ENCODE measurements at regions not wholly inside any gene's neighbourhood (a gene's known extent, or its start where the extent isn't known, plus 50 kb on each side); places are given as distances from the start of the nearest gene placed in this dataset.

DNA sequence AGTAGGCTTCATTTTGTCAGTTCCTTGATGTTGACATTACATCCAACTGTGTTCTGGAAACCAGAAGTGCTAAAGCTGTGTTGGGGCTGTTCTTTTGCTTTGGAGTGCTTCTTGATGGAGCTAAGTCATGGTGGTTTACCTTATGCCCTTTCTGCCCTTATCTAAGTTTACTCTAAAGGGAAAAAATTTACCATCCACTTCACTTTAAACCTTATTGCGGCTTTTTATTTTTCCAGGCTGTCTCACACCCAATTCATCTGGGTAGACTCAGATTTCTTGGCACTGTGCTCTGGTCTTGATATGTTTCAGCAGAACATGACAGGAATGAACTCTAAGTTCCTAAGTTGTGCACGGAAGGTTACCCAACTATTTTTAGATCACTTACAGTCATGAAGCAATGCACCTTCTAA, 104.7 kb upstream of the TTC29 start:
- no peak overlapping the region for H3K4me3 ChIP-seq (ENCODE audit: low read depth in 1 of 2, low read length in 2 of 2)
- no peak overlapping the region for H3K27ac ChIP-seq (ENCODE audit: low read depth, low read length)

DNA sequence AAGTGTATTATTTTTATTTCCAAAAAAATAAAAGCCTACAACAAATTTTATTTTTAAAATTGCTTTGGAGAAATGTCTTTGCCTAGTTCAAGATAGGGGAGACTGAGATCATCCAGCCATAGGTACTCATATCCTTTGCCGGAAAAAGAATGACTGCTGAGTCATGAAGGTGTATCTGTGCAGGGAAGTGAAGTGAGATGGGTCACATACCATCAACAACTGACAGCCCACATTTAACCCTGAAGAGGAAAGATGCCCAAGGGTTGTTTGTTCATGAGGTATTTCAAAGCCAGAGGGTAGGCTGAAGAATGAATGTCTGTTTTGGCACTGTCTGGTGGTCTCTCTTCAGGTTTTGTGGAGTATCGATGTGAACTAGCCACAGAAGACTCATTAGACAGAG, 106.7 kb upstream of the TTC29 start:
- Histone ChIP-seq H3K27me3 (ENCODE audit: control insufficient read depth in 1 of 2, insufficient read depth in 2 of 2, low read length in 2 of 2) (no peaks in the 10 kb centered on the region), H3K9me3 (ENCODE audit: control insufficient read depth in 1 of 2, low read length in 2 of 2) (no peaks in the 10 kb centered on the region), H3K4me3 (ENCODE audit: low read depth in 1 of 2, low read length in 2 of 2) (no peak overlapping the region), H3K36me3 (ENCODE audit: control insufficient read depth in 1 of 2, insufficient read depth in 2 of 2, low read length in 2 of 2) (no peaks in the 10 kb centered on the region), H3K27ac (ENCODE audit: low read depth, low read length) (no peak overlapping the region), H3K4me1 (ENCODE audit: control insufficient read depth in 1 of 2, insufficient read depth in 2 of 2, low read length in 2 of 2) (no peaks in the 10 kb centered on the region), H3K9ac (ENCODE audit: low read depth in 1 of 2, low read length in 2 of 2) (no peak overlapping the region)

More for the DNA sequence above, 104.7 kb upstream of the TTC29 start:
- no peaks in the 10 kb centered on the region for H3K27me3 ChIP-seq (ENCODE audit: control insufficient read depth in 1 of 2, insufficient read depth in 2 of 2, low read length in 2 of 2)
- H3K36me3 ChIP-seq (ENCODE audit: control insufficient read depth in 1 of 2, insufficient read depth in 2 of 2, low read length in 2 of 2): no peaks in the 10 kb centered on the region
- no peak overlapping the region for H3K9ac ChIP-seq (ENCODE audit: low read depth in 1 of 2, low read length in 2 of 2)
- H3K9me3 ChIP-seq (ENCODE audit: control insufficient read depth in 1 of 2, low read length in 2 of 2): no peaks in the 10 kb centered on the region
- no peaks in the 10 kb centered on the region for H3K4me1 ChIP-seq (ENCODE audit: control insufficient read depth in 1 of 2, insufficient read depth in 2 of 2, low read length in 2 of 2)

DNA sequence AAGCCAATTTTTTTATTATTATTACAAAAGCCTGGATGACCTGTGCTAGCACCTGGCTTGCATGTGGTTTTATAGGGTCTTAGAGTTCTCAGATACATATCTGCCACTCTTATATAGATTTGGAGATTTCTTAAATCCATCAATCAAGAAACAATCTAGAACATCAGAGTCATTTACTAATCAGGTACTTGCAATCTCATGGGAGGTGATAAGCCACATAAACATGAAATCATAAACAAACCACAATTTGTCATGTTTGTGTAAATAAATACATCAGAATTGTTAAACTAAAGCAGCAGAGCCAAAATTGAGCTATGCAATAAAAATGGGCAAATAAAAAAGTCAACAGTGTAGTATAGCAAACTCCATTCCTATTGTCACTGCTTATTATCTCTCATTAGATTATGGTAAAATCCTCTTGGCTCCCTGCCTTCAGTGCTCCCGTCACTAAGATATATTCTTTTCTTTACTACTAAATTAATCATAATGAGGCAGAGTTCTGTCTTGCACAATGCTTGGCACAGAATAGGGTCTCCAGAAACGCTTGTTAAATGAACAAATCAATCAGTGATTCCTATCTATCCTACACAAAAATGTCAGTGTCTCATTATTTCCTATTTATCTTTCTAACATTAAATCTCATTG, 108.7 kb upstream of the TTC29 start:
- H3K4me1 ChIP-seq (ENCODE audit: control insufficient read depth in 1 of 2, insufficient read depth in 2 of 2, low read length in 2 of 2): no peaks in the 10 kb centered on the region

DNA sequence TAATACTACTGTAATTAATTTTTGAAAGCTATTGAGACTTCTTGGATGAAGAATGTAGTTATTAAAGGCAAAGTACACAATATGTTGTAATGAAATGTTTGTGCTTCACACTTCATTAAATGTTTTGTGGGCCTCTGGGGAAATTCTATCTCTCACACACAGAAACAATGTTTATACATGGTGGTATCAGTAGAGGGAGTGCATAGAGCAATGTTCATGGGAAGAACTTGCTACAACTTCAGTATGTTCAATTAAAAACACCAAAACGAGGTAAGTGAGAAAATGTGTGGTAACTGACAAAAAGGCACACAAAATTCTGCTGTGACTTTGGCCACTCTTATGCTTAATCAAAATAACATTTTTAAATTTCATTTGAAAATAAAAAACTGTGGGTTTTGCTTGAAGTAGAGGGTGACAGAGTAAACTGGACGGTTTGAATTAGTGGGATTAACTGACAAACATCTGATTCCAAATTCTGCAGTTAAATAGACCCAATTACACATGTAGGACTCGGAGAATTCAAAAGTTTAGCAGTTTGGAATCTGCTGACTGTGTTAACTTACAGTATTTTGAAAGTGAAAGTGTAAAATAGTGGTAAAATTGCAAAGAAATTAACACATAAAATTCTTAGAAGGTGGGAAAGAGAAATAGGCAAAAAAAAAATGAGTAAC, 111.4 kb upstream of the TTC29 start:
- Histone ChIP-seq H3K36me3 (ENCODE audit: control insufficient read depth in 1 of 2, insufficient read depth in 2 of 2, low read length in 2 of 2) (no peaks in the 10 kb centered on the region), H3K9ac (ENCODE audit: low read depth in 1 of 2, low read length in 2 of 2) (peak overlapping the region in 1 of 2 donors; percentile 12), H3K27me3 (ENCODE audit: control insufficient read depth in 1 of 2, insufficient read depth in 2 of 2, low read length in 2 of 2) (no peaks in the 10 kb centered on the region), H3K9me3 (ENCODE audit: control insufficient read depth in 1 of 2, low read length in 2 of 2) (no peaks in the 10 kb centered on the region), H3K4me1 (ENCODE audit: control insufficient read depth in 1 of 2, insufficient read depth in 2 of 2, low read length in 2 of 2) (no peaks in the 10 kb centered on the region), H3K4me3 (ENCODE audit: low read depth in 1 of 2, low read length in 2 of 2) (peak overlapping the region; percentile 53 to 57), H3K27ac (ENCODE audit: low read depth, low read length) (no peak overlapping the region)

More for the DNA sequence above, 108.7 kb upstream of the TTC29 start:
- Histone ChIP-seq H3K27me3 (ENCODE audit: control insufficient read depth in 1 of 2, insufficient read depth in 2 of 2, low read length in 2 of 2) (no peaks in the 10 kb centered on the region), H3K9ac (ENCODE audit: low read depth in 1 of 2, low read length in 2 of 2) (no peak overlapping the region), H3K36me3 (ENCODE audit: control insufficient read depth in 1 of 2, insufficient read depth in 2 of 2, low read length in 2 of 2) (no peaks in the 10 kb centered on the region), H3K27ac (ENCODE audit: low read depth, low read length) (no peak overlapping the region), H3K9me3 (ENCODE audit: control insufficient read depth in 1 of 2, low read length in 2 of 2) (no peaks in the 10 kb centered on the region), H3K4me3 (ENCODE audit: low read depth in 1 of 2, low read length in 2 of 2) (no peak overlapping the region)

DNA sequence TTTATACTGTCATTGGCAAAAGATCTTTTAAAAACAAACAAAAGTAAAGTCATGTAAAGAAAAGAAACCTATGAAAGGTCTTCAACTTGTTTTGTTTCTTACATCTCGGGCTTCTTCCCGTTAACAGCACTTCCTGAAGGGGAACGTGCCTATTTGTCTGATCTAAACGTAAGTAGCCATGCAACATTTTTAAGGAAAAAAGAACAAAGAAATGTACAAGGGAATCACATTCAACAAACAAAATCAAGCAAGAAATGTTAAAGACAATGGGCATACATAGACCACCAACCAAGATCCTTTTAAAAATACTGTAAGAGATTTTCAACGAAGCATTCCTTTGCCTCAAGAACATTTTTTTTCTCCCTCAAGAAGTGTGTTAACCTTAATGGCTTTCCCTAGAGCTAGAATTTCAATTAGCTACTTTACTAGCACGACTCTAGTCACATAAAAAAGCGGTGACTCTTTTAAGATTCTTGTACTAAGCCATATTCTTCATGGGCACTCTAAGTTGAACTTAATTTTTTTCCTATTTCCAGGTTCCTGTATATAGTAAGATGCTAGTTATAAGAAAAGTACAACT, 112.0 kb upstream of the TTC29 start:
- Histone ChIP-seq H3K36me3 (ENCODE audit: control insufficient read depth in 1 of 2, insufficient read depth in 2 of 2, low read length in 2 of 2) (no peaks in the 10 kb centered on the region), H3K4me1 (ENCODE audit: control insufficient read depth in 1 of 2, insufficient read depth in 2 of 2, low read length in 2 of 2) (no peaks in the 10 kb centered on the region), H3K9ac (ENCODE audit: low read depth in 1 of 2, low read length in 2 of 2) (peak overlapping the region in 1 of 2 donors; percentile 12), H3K27me3 (ENCODE audit: control insufficient read depth in 1 of 2, insufficient read depth in 2 of 2, low read length in 2 of 2) (no peaks in the 10 kb centered on the region), H3K4me3 (ENCODE audit: low read depth in 1 of 2, low read length in 2 of 2) (peak overlapping the region; percentile 53 to 57), H3K27ac (ENCODE audit: low read depth, low read length) (no peak overlapping the region), H3K9me3 (ENCODE audit: control insufficient read depth in 1 of 2, low read length in 2 of 2) (no peaks in the 10 kb centered on the region)

DNA sequence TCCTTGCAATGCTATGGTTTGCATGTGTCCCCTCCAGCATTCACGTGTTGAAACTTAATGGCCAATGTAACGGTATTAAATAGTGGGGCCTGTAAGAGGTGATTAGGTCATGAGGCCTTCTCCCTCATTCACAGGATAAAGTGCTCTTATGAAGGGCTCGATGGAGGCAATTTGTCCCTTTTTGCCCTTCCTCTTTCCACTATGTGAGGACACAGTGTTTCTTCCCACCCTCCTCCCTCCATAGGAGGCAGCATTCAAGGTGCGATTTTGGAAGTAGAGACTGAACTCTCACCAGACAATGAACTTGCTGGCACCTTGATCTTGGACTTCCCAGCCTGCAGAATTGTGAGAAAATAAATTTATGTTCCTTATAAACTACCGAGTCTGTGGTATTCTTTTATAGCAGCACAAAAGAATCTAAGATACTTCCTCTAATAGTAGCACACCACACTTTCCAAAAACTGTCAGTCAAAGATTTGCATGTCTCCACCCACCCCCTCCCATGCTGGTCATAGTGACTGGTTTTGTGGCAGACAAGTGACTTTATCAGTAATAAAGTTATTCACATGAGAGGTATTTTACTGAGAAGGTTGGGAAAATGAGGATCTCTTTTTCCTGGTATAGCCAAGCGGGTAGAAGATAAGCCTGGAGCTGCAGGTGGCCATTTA, 113.5 kb upstream of the TTC29 start:
- no peak overlapping the region for H3K27ac ChIP-seq (ENCODE audit: low read depth, low read length)
- no peaks in the 10 kb centered on the region for H3K36me3 ChIP-seq (ENCODE audit: control insufficient read depth in 1 of 2, insufficient read depth in 2 of 2, low read length in 2 of 2)
- no peak overlapping the region for H3K9ac ChIP-seq (ENCODE audit: low read depth in 1 of 2, low read length in 2 of 2)
- no peak overlapping the region for H3K4me3 ChIP-seq (ENCODE audit: low read depth in 1 of 2, low read length in 2 of 2)
- H3K27me3 ChIP-seq (ENCODE audit: control insufficient read depth in 1 of 2, insufficient read depth in 2 of 2, low read length in 2 of 2): no peaks in the 10 kb centered on the region
- no peaks in the 10 kb centered on the region for H3K4me1 ChIP-seq (ENCODE audit: control insufficient read depth in 1 of 2, insufficient read depth in 2 of 2, low read length in 2 of 2)
- H3K9me3 ChIP-seq (ENCODE audit: control insufficient read depth in 1 of 2, low read length in 2 of 2): no peaks in the 10 kb centered on the region

DNA sequence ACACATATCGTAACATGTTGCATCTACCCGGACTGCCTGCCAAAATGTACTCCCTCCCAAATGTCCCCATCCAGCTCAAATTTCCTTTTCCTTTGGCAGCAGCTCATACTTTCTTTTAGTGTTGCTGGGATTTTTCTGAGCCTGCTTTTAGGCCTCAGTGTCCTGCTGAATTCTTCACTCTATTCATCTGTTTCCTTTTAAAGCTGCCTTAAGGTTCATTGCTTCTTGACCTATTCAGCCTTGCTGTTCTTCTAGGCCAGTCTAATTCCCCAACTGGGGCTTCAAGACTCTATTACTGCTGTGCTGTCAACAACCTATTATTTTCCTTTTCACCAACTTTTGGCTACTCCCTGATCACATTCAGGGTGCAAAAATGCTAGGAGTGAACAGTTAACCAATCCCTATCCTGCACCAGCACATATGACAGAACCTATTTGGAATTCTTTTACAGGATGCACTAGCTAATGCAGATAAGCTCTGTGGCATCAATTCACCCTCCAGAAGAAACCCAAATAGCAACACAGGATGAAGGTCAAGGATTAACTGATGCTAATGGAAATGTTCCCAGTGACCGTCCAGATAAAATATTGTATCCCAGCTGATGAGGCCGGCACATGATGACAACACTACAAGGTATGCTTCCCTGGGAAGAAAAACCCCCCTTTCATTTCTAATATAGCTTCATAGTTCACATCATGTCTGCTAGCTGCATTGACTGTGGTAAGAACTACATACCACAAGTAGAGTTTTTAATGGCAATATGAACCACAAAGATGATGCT, 114.7 kb upstream of the TTC29 start:
- Histone ChIP-seq H3K27ac (ENCODE audit: low read depth, low read length) (no peak overlapping the region), H3K9ac (ENCODE audit: low read depth in 1 of 2, low read length in 2 of 2) (no peak overlapping the region), H3K4me1 (ENCODE audit: control insufficient read depth in 1 of 2, insufficient read depth in 2 of 2, low read length in 2 of 2) (no peaks in the 10 kb centered on the region), H3K4me3 (ENCODE audit: low read depth in 1 of 2, low read length in 2 of 2) (no peak overlapping the region), H3K36me3 (ENCODE audit: control insufficient read depth in 1 of 2, insufficient read depth in 2 of 2, low read length in 2 of 2) (no peaks in the 10 kb centered on the region), H3K9me3 (ENCODE audit: control insufficient read depth in 1 of 2, low read length in 2 of 2) (no peaks in the 10 kb centered on the region), H3K27me3 (ENCODE audit: control insufficient read depth in 1 of 2, insufficient read depth in 2 of 2, low read length in 2 of 2) (no peaks in the 10 kb centered on the region)

DNA sequence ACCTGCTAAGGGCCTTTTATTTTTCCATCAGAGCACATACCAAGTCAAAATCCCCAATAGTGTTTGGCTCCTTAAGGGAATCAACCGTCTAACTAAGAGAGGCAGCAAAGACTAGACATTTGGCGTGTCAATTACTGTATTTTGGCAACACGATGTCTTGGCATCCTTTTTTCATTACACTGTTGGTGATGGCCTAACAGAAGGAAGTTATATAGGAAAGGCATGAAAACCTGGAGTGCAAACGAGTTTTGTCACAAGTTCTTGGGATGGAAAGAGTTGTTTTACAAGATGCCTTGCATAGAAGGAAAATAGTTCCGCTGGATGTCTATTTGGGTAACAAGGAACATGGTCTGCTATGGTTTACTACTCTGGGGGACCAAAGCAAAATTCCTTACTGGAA, 119.2 kb upstream of the TTC29 start:
- Histone ChIP-seq H3K4me3 (ENCODE audit: low read depth in 1 of 2, low read length in 2 of 2) (no peak overlapping the region), H3K27me3 (ENCODE audit: control insufficient read depth in 1 of 2, insufficient read depth in 2 of 2, low read length in 2 of 2) (peaks cover 0 to 4% of the 10 kb centered on the region in 2 donors), H3K27ac (ENCODE audit: low read depth, low read length) (no peak overlapping the region), H3K9ac (ENCODE audit: low read depth in 1 of 2, low read length in 2 of 2) (no peak overlapping the region), H3K9me3 (ENCODE audit: control insufficient read depth in 1 of 2, low read length in 2 of 2) (no peaks in the 10 kb centered on the region), H3K36me3 (ENCODE audit: control insufficient read depth in 1 of 2, insufficient read depth in 2 of 2, low read length in 2 of 2) (no peaks in the 10 kb centered on the region), H3K4me1 (ENCODE audit: control insufficient read depth in 1 of 2, insufficient read depth in 2 of 2, low read length in 2 of 2) (no peaks in the 10 kb centered on the region)

DNA sequence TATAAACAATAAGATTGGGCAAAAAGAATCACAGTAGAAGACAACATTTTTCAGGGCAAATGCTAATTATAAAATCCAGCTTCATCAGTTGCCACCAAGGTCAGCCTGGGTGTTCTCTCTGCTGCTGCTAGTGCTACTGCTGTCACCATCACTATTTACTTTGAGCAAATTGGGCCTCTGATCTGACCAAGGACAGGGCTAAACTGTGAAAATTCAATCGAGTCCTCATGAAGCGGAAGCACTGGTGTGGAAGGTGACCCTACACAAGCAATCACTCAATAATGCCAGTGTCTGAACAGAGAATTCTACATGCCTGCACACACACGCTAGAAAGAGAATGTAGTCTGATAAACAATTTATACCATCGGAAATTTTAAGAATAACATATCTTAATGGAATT, 122.9 kb upstream of the TTC29 start:
- no peak overlapping the region for H3K4me3 ChIP-seq (ENCODE audit: low read depth in 1 of 2, low read length in 2 of 2)
- H3K27ac ChIP-seq (ENCODE audit: low read depth, low read length): no peak overlapping the region
- no peaks in the 10 kb centered on the region for H3K36me3 ChIP-seq (ENCODE audit: control insufficient read depth in 1 of 2, insufficient read depth in 2 of 2, low read length in 2 of 2)
- no peaks in the 10 kb centered on the region for H3K9me3 ChIP-seq (ENCODE audit: control insufficient read depth in 1 of 2, low read length in 2 of 2)
- peaks cover 0 to 4% of the 10 kb centered on the region in 2 donors for H3K27me3 ChIP-seq (ENCODE audit: control insufficient read depth in 1 of 2, insufficient read depth in 2 of 2, low read length in 2 of 2)
- H3K4me1 ChIP-seq (ENCODE audit: control insufficient read depth in 1 of 2, insufficient read depth in 2 of 2, low read length in 2 of 2): no peaks in the 10 kb centered on the region
- no peak overlapping the region for H3K9ac ChIP-seq (ENCODE audit: low read depth in 1 of 2, low read length in 2 of 2)

All from duodenal mucosa (tissue), 2 donors.